HepG2 (cell line): ENCODE measurements at regions not wholly inside any gene's neighbourhood (a gene's known extent, or its start where the extent isn't known, plus 50 kb on each side); places are given as distances from the start of the nearest gene placed in this dataset.

Source experiments
- ATAC-seq: fragments of 200-7000 bp; cut with Tn5 transposase; 3 replicates; pipeline ENCODE4 v1.9.1; 2020; ENCODE audit warnings: mild to moderate bottlenecking, moderate library complexity
- BruUV-seq: library from RNA; stranded (reverse); fragments of 400-500 nt; replicated peaks from 2 replicates; lab custom pipeline; 2021; lab: Mats Ljungman, UMichigan
- CTCF ChIA-PET: fragments of 300-600 bp; formaldehyde crosslinking; extraction: SDS; loops from one replicate; lab custom pipeline; 2021; ENCODE audit warnings: low total read pairs, inconsistent platforms, low intra/inter-chr PET ratio; lab: Yijun Ruan, JAX
- POLR2A ChIA-PET: fragments of 350-600 bp; sonication (Branson Sonifier 250); formaldehyde crosslinking; loops from one replicate; lab custom pipeline; 2020; ENCODE audit warnings: antibody characterized with exemption, inconsistent platforms; lab: Yijun Ruan, JAX
- DNase-seq: peaks from one replicate; pipeline ENCODE4 v3.0.0-alpha.2; 2015; ENCODE audit warnings: low spot score
- FAIRE-seq: peaks from 3 replicates; lab custom pipeline; 2011; peaks lifted over from hg19 to GRCh38; lab: Jason Lieb, UNC
- H2AFZ ChIP-seq: one replicate; pipeline ENCODE4 v1.6.1; 2011; ENCODE audit warnings: low read length, inconsistent platforms
- H3K27ac ChIP-seq: fragments of 300-600 bp; 3 replicates; pipeline ENCODE4 v1.8.0; 2011; ENCODE audit warnings: mixed run types, mild to moderate bottlenecking, mixed read lengths, low read length, inconsistent platforms; ENCODE audit not compliant: insufficient read depth; ENCODE audit errors: extremely low read length
- H3K27me3 ChIP-seq, 2 experiments: fragments of 200-600 bp in 1 of 2; 2 replicates in 1 of 2; 3 replicates in 1 of 2; pipeline versions ENCODE4 v1.6.0 to v1.8.0; 2011; ENCODE audit warnings: low read length in 2 of 2, mild to moderate bottlenecking in 2 of 2, moderate library complexity in 2 of 2, inconsistent platforms in 1 of 2; ENCODE audit not compliant: insufficient read depth in 2 of 2, control insufficient read depth in 1 of 2
- H3K36me3 ChIP-seq, 2 experiments: fragments of 200-600 bp in 1 of 2; replicated peaks in 1 of 2; 2 replicates in 1 of 2; 3 replicates in 1 of 2; pipeline versions ENCODE4 v1.5.1 to v1.8.0; 2011; ENCODE audit warnings: low read length in 2 of 2, inconsistent platforms in 1 of 2; ENCODE audit not compliant: insufficient read depth in 2 of 2, control insufficient read depth in 1 of 2
- H3K4me1 ChIP-seq: 2 replicates; pipeline ENCODE4 v1.5.1; 2012; ENCODE audit warnings: low read length, inconsistent platforms; ENCODE audit not compliant: insufficient read depth
- H3K4me2 ChIP-seq: 2 replicates; pipeline ENCODE4 v1.6.0; 2011; ENCODE audit warnings: low read depth, low read length, inconsistent platforms
- H3K4me3 ChIP-seq, 3 experiments: fragments of 200-600 bp in 1 of 3; sonication (generic), shearing (Covaris generic) in 1 of 3; replicated peaks in 1 of 3; 2 replicates each; pipeline ENCODE4 v1.5.1; 2011 to 2016; ENCODE audit warnings: low read length in 3 of 3, inconsistent platforms in 2 of 3, low read depth in 2 of 3, mild to moderate bottlenecking in 2 of 3, control low read depth in 1 of 3, mixed read lengths in 1 of 3; ENCODE audit not compliant: insufficient read depth in 1 of 3
- H3K79me2 ChIP-seq: one replicate; pipeline ENCODE4 v1.6.1; 2011; ENCODE audit warnings: low read length, inconsistent platforms; ENCODE audit not compliant: insufficient read depth
- H3K9ac ChIP-seq: 2 replicates; pipeline ENCODE4 v1.6.0; 2011; ENCODE audit warnings: mild to moderate bottlenecking, low read depth, low read length, inconsistent platforms; ENCODE audit not compliant: insufficient read depth
- H3K9me3 ChIP-seq: 2 replicates; pipeline ENCODE4 v1.5.1; 2012; ENCODE audit warnings: mild to moderate bottlenecking, low read length
- H4K20me1 ChIP-seq: 2 replicates; pipeline ENCODE4 v1.6.0; 2011; ENCODE audit warnings: inconsistent platforms, mild to moderate bottlenecking, low read length, moderate library complexity; ENCODE audit not compliant: insufficient read depth
- GMEB1 ChIP-seq: sonication (generic); formaldehyde crosslinking; IDR thresholded peaks from 2 replicates; pipeline ENCODE4 v1.5.1; 2020; ENCODE audit warnings: missing genetic modification reagents, mild to moderate bottlenecking, borderline replicate concordance
- HOXA5 ChIP-seq: sonication (generic); formaldehyde crosslinking; IDR thresholded peaks from 2 replicates; pipeline ENCODE4 v1.4.0; 2020; ENCODE audit warnings: missing genetic modification reagents
- IRX3 ChIP-seq: sonication (generic); formaldehyde crosslinking; IDR thresholded peaks from 2 replicates; pipeline ENCODE4 v1.8.1; 2023; ENCODE audit warnings: mild to moderate bottlenecking, low read depth, missing genetic modification reagents, borderline replicate concordance
- KDM6A ChIP-seq: IDR thresholded peaks from 2 replicates; pipeline ENCODE4 v1.6.1; 2016; ENCODE audit warnings: low read depth
- LBX2 ChIP-seq: sonication (generic); formaldehyde crosslinking; IDR thresholded peaks from 2 replicates; pipeline ENCODE4 v1.5.0; 2020; ENCODE audit warnings: missing genetic modification reagents, mild to moderate bottlenecking, borderline replicate concordance
- MXD1 ChIP-seq: sonication (generic); formaldehyde crosslinking; IDR thresholded peaks from 2 replicates; pipeline ENCODE4 v1.4.0; 2020; ENCODE audit warnings: mild to moderate bottlenecking, missing genetic modification reagents
- SUZ12 ChIP-seq: fragments of 150-350 bp; IDR thresholded peaks from 2 replicates; pipeline ENCODE4 v1.6.1; 2014; ENCODE audit warnings: low read depth, low read length
- ZNF17 ChIP-seq: sonication (generic); formaldehyde crosslinking; IDR thresholded peaks from 2 replicates; pipeline ENCODE4 v1.5.0; 2020; ENCODE audit warnings: mild to moderate bottlenecking, missing genetic modification reagents
- ZNF281 ChIP-seq: sonication (generic); formaldehyde crosslinking; IDR thresholded peaks from 2 replicates; pipeline ENCODE4 v1.4.0; 2020; ENCODE audit warnings: missing genetic modification reagents, borderline replicate concordance
- ZNF513 ChIP-seq: sonication (generic); formaldehyde crosslinking; conservative IDR thresholded peaks from 2 replicates; pipeline ENCODE4 v1.5.0; 2020; ENCODE audit warnings: missing genetic modification reagents
- ZNF547 ChIP-seq: sonication (generic); formaldehyde crosslinking; IDR thresholded peaks from 2 replicates; pipeline ENCODE4 v1.5.1; 2020; ENCODE audit warnings: mild to moderate bottlenecking, missing genetic modification reagents
- ZNF552 ChIP-seq: sonication (generic); formaldehyde crosslinking; IDR thresholded peaks from 2 replicates; pipeline ENCODE4 v1.9.0; 2022; ENCODE audit warnings: missing genetic modification reagents, mild to moderate bottlenecking, borderline replicate concordance
- ZNF687 ChIP-seq: sonication (generic); formaldehyde crosslinking; IDR thresholded peaks from 2 replicates; pipeline ENCODE4 v1.5.1; 2020; ENCODE audit warnings: mild to moderate bottlenecking, missing genetic modification reagents, moderate library complexity
- WGBS: methylation state at CpG from one replicate; pipeline ENCODE4 v1.1.6; 2017; ENCODE audit warnings: low lambda C conversion rate; 5-methylcytosine and 5-hydroxymethylcytosine counted together
- in situ Hi-C: cut with HindIII; loops from 2 replicates; pipeline ENCODE4 v1.10.0; 2017; ENCODE audit warnings: low pct_unique_long_range_greater_than_20kb; ENCODE audit not compliant: extremely low pct_ligation_motif_present
- intact Hi-C: fragments of 100-400 bp; cut with micrococcal nuclease; formaldehyde crosslinking; loops from one replicate; pipeline ENCODE4 v1.10.0; 2022; ENCODE audit not compliant: unreplicated experiment

- no peaks in the 10 kb centered on the region for H3K4me1 ChIP-seq
- no peaks in the 10 kb centered on the region for H3K79me2 ChIP-seq
- H4K20me1 ChIP-seq = no peaks in the 10 kb centered on the region
- no peak overlapping the region for H3K27ac ChIP-seq
- no peak overlapping the region for H3K4me3 ChIP-seq
- intact Hi-C loops = no loop called here
- no peak overlapping the region for H2AFZ ChIP-seq
- no peak for DNase-seq
- no peak overlapping the region for H3K9ac ChIP-seq
- no peaks in the 10 kb centered on the region for H3K36me3 ChIP-seq
- in situ Hi-C loops = no loop called here
- no peaks in the 10 kb centered on the region for H3K9me3 ChIP-seq
- no TSS peak for BruUV-seq
- CTCF ChIA-PET = no interaction called here
- no peak for ATAC-seq
- POLR2A ChIA-PET = no interaction called here
- no peaks in the 10 kb centered on the region for H3K27me3 ChIP-seq
- no peak overlapping the region for H3K4me2 ChIP-seq
- WGBS = 11% methylated on average over 1 of the region's 1 CpG
- FAIRE-seq = no peak
- TF ChIP-seq ZNF547 = no peak
- no peak for TF ChIP-seq MXD1 (CRISPR knock-in tag)
- no peak for TF ChIP-seq KDM6A (CRISPR knock-in tag)
- no peak for TF ChIP-seq LBX2 (CRISPR knock-in tag)
- TF ChIP-seq ZNF552 (CRISPR knock-in tag) = no peak
- no peak for TF ChIP-seq ZNF17
- TF ChIP-seq ZNF281 = no peak
- no peak for TF ChIP-seq GMEB1 (CRISPR knock-in tag)
- no peak for TF ChIP-seq ZNF687 (CRISPR knock-in tag)
- TF ChIP-seq IRX3 (CRISPR knock-in tag) = no peak
- no peak for TF ChIP-seq SUZ12
- TF ChIP-seq ZNF513 (CRISPR knock-in tag) = no peak
- no peak for TF ChIP-seq HOXA5
These were observed 485.9 kb downstream of the LMO4 start for GRCh38 chr1:87814573-87814972.
